ENCODE measurements at regions not wholly inside any gene's neighbourhood (a gene's known extent, or its start where the extent isn't known, plus 50 kb on each side); places are given as distances from the start of the nearest gene placed in this dataset.

GRCh38 chr3:23002151-23002550 lies 201.0 kb upstream of the UBE2E2 start:
- no peak for ATAC-seq
- CTCF ChIA-PET: no interaction called here
- no peak overlapping the region for H3K4me3 ChIP-seq (replicated peaks in 1 of 2; ENCODE audit: low read depth in 1 of 2, low read length in 2 of 2)
- H3K36me3 ChIP-seq (ENCODE audit: control insufficient read depth in 1 of 2, insufficient read depth in 2 of 2, low read length in 2 of 2): no peaks in the 10 kb centered on the region
- no peak overlapping the region for H3K4me2 ChIP-seq (ENCODE audit: low read length)
- H3K9ac ChIP-seq (ENCODE audit: low read length): no peak overlapping the region
- no peaks in the 10 kb centered on the region for H3K79me2 ChIP-seq (ENCODE audit: insufficient read depth, low read length)
- no peaks in the 10 kb centered on the region for H3K27me3 ChIP-seq (ENCODE audit: insufficient read depth, low read length)
- no peaks in the 10 kb centered on the region for H3K9me2 ChIP-seq (ENCODE audit: insufficient read depth)
- intact Hi-C loops (cut with micrococcal nuclease): no loop called here
- no peak overlapping the region for H3K27ac ChIP-seq (ENCODE audit: low read depth, low read length)
- no TSS peak for BruUV-seq (replicated peaks)
- H3K4me1 ChIP-seq (ENCODE audit: control insufficient read depth in 1 of 2, insufficient read depth in 2 of 2, low read length in 2 of 2): peaks cover 0 to 14% of the 10 kb centered on the region in 2 experiments; a peak in 2 of 4 replicates
- H4K20me1 ChIP-seq (ENCODE audit: insufficient read depth): no peaks in the 10 kb centered on the region
- H3K9me3 ChIP-seq (ENCODE audit: control insufficient read depth in 1 of 2, insufficient read depth in 1 of 2, low read depth in 1 of 2, low read length in 2 of 2): no peaks in the 10 kb centered on the region
- no peak overlapping the region for H2AFZ ChIP-seq (ENCODE audit: low read depth, low read length, poor library complexity, severe bottlenecking)
- TF ChIP-seq JUND (IDR thresholded peaks at IDR 0.05) (no peak), POLR2AphosphoS5 (IDR thresholded peaks at IDR 0.05; ENCODE audit: low read depth, low read length) (no peak), FOSL1 (IDR thresholded peaks at IDR 0.05; ENCODE audit: low read depth) (no peak), ELF1 (IDR thresholded peaks at IDR 0.05; ENCODE audit: borderline replicate concordance, low read depth) (no peak), YY1 (IDR thresholded peaks at IDR 0.05; ENCODE audit: extremely low read depth, insufficient replicate concordance, low read depth, low read length) (no peak), RAD21 (IDR thresholded peaks at IDR 0.05; ENCODE audit: low read depth) (no peak), ZNF274 (IDR thresholded peaks at IDR 0.05; ENCODE audit: low read depth, low read length) (no peak), CBX3 (IDR thresholded peaks at IDR 0.05; ENCODE audit: low read depth) (no peak), POLR2A (IDR thresholded peaks at IDR 0.05; ENCODE audit: borderline replicate concordance, extremely low read depth, insufficient read depth, insufficient read length) (no peak), ZFX (IDR thresholded peaks at IDR 0.05) (no peak), SRF (IDR thresholded peaks at IDR 0.05; ENCODE audit: low read depth) (no peak), SIN3A (IDR thresholded peaks at IDR 0.05; ENCODE audit: low read depth) (no peak), ATF3 (IDR thresholded peaks at IDR 0.05) (no peak), ZBTB33 (IDR thresholded peaks at IDR 0.05; ENCODE audit: extremely low read depth, insufficient replicate concordance, low read length) (no peak), TCF7L2 (IDR thresholded peaks at IDR 0.05; ENCODE audit: borderline replicate concordance, extremely low read depth, insufficient read depth, insufficient read length) (no peak), EGR1 (IDR thresholded peaks at IDR 0.05; ENCODE audit: low read depth) (no peak), SP1 (IDR thresholded peaks at IDR 0.05; ENCODE audit: low read depth) (no peak)
- TF ChIP-seq, protein P1, sequence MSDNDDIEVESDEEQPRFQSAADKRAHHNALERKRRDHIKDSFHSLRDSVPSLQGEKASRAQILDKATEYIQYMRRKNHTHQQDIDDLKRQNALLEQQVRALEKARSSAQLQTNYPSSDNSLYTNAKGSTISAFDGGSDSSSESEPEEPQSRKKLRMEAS (IDR thresholded peaks at IDR 0.05): no peak
- TF ChIP-seq, protein P2, sequence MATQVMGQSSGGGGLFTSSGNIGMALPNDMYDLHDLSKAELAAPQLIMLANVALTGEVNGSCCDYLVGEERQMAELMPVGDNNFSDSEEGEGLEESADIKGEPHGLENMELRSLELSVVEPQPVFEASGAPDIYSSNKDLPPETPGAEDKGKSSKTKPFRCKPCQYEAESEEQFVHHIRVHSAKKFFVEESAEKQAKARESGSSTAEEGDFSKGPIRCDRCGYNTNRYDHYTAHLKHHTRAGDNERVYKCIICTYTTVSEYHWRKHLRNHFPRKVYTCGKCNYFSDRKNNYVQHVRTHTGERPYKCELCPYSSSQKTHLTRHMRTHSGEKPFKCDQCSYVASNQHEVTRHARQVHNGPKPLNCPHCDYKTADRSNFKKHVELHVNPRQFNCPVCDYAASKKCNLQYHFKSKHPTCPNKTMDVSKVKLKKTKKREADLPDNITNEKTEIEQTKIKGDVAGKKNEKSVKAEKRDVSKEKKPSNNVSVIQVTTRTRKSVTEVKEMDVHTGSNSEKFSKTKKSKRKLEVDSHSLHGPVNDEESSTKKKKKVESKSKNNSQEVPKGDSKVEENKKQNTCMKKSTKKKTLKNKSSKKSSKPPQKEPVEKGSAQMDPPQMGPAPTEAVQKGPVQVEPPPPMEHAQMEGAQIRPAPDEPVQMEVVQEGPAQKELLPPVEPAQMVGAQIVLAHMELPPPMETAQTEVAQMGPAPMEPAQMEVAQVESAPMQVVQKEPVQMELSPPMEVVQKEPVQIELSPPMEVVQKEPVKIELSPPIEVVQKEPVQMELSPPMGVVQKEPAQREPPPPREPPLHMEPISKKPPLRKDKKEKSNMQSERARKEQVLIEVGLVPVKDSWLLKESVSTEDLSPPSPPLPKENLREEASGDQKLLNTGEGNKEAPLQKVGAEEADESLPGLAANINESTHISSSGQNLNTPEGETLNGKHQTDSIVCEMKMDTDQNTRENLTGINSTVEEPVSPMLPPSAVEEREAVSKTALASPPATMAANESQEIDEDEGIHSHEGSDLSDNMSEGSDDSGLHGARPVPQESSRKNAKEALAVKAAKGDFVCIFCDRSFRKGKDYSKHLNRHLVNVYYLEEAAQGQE (IDR thresholded peaks at IDR 0.05; ENCODE audit: low read depth): no peak
- no peak for DNase-seq (ENCODE audit: low read depth, low spot score)
- RAD21 ChIA-PET (ENCODE audit: low non-redundant PET in 1 of 2, low total read pairs in 2 of 2, uncharacterized antibody in 2 of 2, unreplicated experiment in 2 of 2): no interaction called here
- POLR2A ChIA-PET: no interaction called here
